ENCODE measurements at regions not wholly inside any gene's neighbourhood (a gene's known extent, or its start where the extent isn't known, plus 50 kb on each side); places are given as distances from the start of the nearest gene placed in this dataset.

GRCh38 chr2:220789961-220790360 lies 782.1 kb downstream of the EPHA4 start:
- Histone ChIP-seq H3K9ac (ENCODE audit: low read length) (no peak overlapping the region), H3K36me3 (ENCODE audit: insufficient read depth, low read length) (no peaks in the 10 kb centered on the region), H3K79me2 (ENCODE audit: insufficient read depth, low read length) (no peaks in the 10 kb centered on the region), H3K4me3 (ENCODE audit: low read depth, low read length, poor library complexity, severe bottlenecking) (no peak overlapping the region), H3K4me1 (ENCODE audit: insufficient read depth, low read length, severe bottlenecking) (no peaks in the 10 kb centered on the region), H3K4me2 (ENCODE audit: low read length) (no peak overlapping the region), H2AFZ (ENCODE audit: low read length) (no peak overlapping the region), H3K9me2 (ENCODE audit: low read depth, low read length) (no peaks in the 10 kb centered on the region), H3K27me3 (ENCODE audit: insufficient read depth, low read length) (no peaks in the 10 kb centered on the region), H4K20me1 (ENCODE audit: insufficient read depth, low read length) (no peaks in the 10 kb centered on the region), H3K27ac (ENCODE audit: low read depth, low read length, poor library complexity, severe bottlenecking) (no peak overlapping the region), H3F3A (ENCODE audit: insufficient read depth, low read length) (no peaks in the 10 kb centered on the region), H3K9me3 (ENCODE audit: low read length) (no peaks in the 10 kb centered on the region)
- TF ChIP-seq, protein P1, sequence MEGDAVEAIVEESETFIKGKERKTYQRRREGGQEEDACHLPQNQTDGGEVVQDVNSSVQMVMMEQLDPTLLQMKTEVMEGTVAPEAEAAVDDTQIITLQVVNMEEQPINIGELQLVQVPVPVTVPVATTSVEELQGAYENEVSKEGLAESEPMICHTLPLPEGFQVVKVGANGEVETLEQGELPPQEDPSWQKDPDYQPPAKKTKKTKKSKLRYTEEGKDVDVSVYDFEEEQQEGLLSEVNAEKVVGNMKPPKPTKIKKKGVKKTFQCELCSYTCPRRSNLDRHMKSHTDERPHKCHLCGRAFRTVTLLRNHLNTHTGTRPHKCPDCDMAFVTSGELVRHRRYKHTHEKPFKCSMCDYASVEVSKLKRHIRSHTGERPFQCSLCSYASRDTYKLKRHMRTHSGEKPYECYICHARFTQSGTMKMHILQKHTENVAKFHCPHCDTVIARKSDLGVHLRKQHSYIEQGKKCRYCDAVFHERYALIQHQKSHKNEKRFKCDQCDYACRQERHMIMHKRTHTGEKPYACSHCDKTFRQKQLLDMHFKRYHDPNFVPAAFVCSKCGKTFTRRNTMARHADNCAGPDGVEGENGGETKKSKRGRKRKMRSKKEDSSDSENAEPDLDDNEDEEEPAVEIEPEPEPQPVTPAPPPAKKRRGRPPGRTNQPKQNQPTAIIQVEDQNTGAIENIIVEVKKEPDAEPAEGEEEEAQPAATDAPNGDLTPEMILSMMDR (IDR thresholded peaks at IDR 0.05; ENCODE audit: low read length), result no peak
- TF ChIP-seq EZH2 (IDR thresholded peaks at IDR 0.05; ENCODE audit: borderline replicate concordance, low read length), result no peak

DNA sequence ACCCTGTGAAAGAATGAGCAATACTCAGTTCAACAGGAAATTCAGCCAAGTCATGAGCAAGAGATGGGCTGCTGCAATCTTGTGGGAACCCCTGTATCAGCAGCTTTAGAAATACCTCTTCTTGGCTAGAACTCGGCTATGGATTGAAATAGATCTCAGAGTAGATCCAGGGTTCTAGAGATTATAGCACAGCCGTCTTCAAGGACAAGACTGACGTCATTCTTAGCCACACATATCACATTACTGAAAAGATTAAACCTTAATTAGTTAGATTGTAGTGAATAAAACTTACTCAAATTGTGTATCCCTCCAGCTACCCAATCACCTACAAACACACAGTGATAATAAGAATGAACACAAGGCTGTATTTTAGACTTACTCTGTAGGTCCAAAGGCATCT lies 776.4 kb downstream of the EPHA4 start:
- Histone ChIP-seq H2AFZ (ENCODE audit: low read length) (no peak overlapping the region), H3K4me1 (ENCODE audit: insufficient read depth, low read length, severe bottlenecking) (no peaks in the 10 kb centered on the region), H3K36me3 (ENCODE audit: insufficient read depth, low read length) (no peaks in the 10 kb centered on the region), H3F3A (ENCODE audit: insufficient read depth, low read length) (no peaks in the 10 kb centered on the region), H3K79me2 (ENCODE audit: insufficient read depth, low read length) (no peaks in the 10 kb centered on the region), H3K9me2 (ENCODE audit: low read depth, low read length) (no peaks in the 10 kb centered on the region), H3K4me3 (ENCODE audit: low read depth, low read length, poor library complexity, severe bottlenecking) (no peak overlapping the region), H3K27me3 (ENCODE audit: insufficient read depth, low read length) (no peaks in the 10 kb centered on the region), H4K20me1 (ENCODE audit: insufficient read depth, low read length) (no peaks in the 10 kb centered on the region), H3K9ac (ENCODE audit: low read length) (no peak overlapping the region), H3K9me3 (ENCODE audit: low read length) (no peaks in the 10 kb centered on the region), H3K4me2 (ENCODE audit: low read length) (no peak overlapping the region), H3K27ac (ENCODE audit: low read depth, low read length, poor library complexity, severe bottlenecking) (no peak overlapping the region)
- TF ChIP-seq, protein P1 (IDR thresholded peaks at IDR 0.05; ENCODE audit: low read length), result no peak
- TF ChIP-seq EZH2 (IDR thresholded peaks at IDR 0.05; ENCODE audit: borderline replicate concordance, low read length), result no peak

- H2AFZ ChIP-seq (ENCODE audit: low read length), result no peak overlapping the region
- H3K27ac ChIP-seq (ENCODE audit: low read depth, low read length, poor library complexity, severe bottlenecking), result no peak overlapping the region
- H3K4me2 ChIP-seq (ENCODE audit: low read length), result no peak overlapping the region
- no peaks in the 10 kb centered on the region for H3K9me3 ChIP-seq (ENCODE audit: low read length)
- no peaks in the 10 kb centered on the region for H3K79me2 ChIP-seq (ENCODE audit: insufficient read depth, low read length)
- no peak overlapping the region for H3K4me3 ChIP-seq (ENCODE audit: low read depth, low read length, poor library complexity, severe bottlenecking)
- no peak overlapping the region for H3K9ac ChIP-seq (ENCODE audit: low read length)
- no peaks in the 10 kb centered on the region for H4K20me1 ChIP-seq (ENCODE audit: insufficient read depth, low read length)
- no peaks in the 10 kb centered on the region for H3F3A ChIP-seq (ENCODE audit: insufficient read depth, low read length)
- no peaks in the 10 kb centered on the region for H3K27me3 ChIP-seq (ENCODE audit: insufficient read depth, low read length)
- no peaks in the 10 kb centered on the region for H3K4me1 ChIP-seq (ENCODE audit: insufficient read depth, low read length, severe bottlenecking)
- no peaks in the 10 kb centered on the region for H3K9me2 ChIP-seq (ENCODE audit: low read depth, low read length)
- no peaks in the 10 kb centered on the region for H3K36me3 ChIP-seq (ENCODE audit: insufficient read depth, low read length)
- no peak for TF ChIP-seq EZH2 (IDR thresholded peaks at IDR 0.05; ENCODE audit: borderline replicate concordance, low read length)
- TF ChIP-seq, protein P1 (IDR thresholded peaks at IDR 0.05; ENCODE audit: low read length), result no peak
Observed at GRCh38 chr2:220811115-220811514, 761.0 kb downstream of the EPHA4 start.

Measured in OCI-LY1 (cell line).